A549 (cell line): ENCODE measurements at regions not wholly inside any gene's neighbourhood (a gene's known extent, or its start where the extent isn't known, plus 50 kb on each side); places are given as distances from the start of the nearest gene placed in this dataset.
"Not testable (repeated sequence)": the region's sequence is repeated elsewhere in the genome, so short reads cannot be mapped to it uniquely, and the experiment has no call there.

Source experiments
- ATAC-seq, 2 experiments: fragments of 200-7000 bp in 1 of 2; fragments of >200 bp in 1 of 2; cut with Nextera tagmentation in 1 of 2; cut with Tn5 transposase in 1 of 2; 3 replicates each; pipeline versions ENCODE4 v1.8.0 to v1.9.1; 2018 to 2020; ENCODE audit warnings: mild to moderate bottlenecking in 1 of 2, moderate library complexity in 1 of 2
- CTCF ChIA-PET: fragments of 300-600 bp; sonication (Branson Sonifier 250); formaldehyde crosslinking; extraction: SDS; loops from one replicate; lab custom pipeline; 2021; ENCODE audit warnings: antibody characterized with exemption, inconsistent platforms; lab: Yijun Ruan, JAX
- POLR2A ChIA-PET: fragments of 350-600 bp; formaldehyde crosslinking; extraction: SDS; loops from one replicate; lab custom pipeline; 2021; ENCODE audit warnings: antibody characterized with exemption, inconsistent platforms; lab: Yijun Ruan, JAX
- DNase-seq, 2 experiments: peaks; one replicate each; pipeline versions ENCODE4 v3.0.0 to v3.0.0-alpha.2; 2011 to 2016; ENCODE audit warnings: low read depth in 1 of 2, low spot score in 1 of 2
- FAIRE-seq: peaks from 2 replicates; lab custom pipeline; 2011; peaks lifted over from hg19 to GRCh38; lab: Jason Lieb, UNC
- H3K27ac ChIP-seq, 2 experiments: fragments of >200 bp; sonication (Bioruptor Twin); formaldehyde crosslinking; 3 replicates each; pipeline ENCODE4 v1.5.1; 2016 to 2017
- H3K4me1 ChIP-seq: fragments of >200 bp; sonication (Bioruptor Twin); formaldehyde crosslinking; 3 replicates; pipeline ENCODE4 v1.6.1; 2016
- H3K4me2 ChIP-seq: fragments of >200 bp; sonication (Bioruptor Twin); formaldehyde crosslinking; 3 replicates; pipeline ENCODE4 v1.6.1; 2016
- H3K4me3 ChIP-seq: fragments of >200 bp; sonication (Bioruptor Twin); formaldehyde crosslinking; 3 replicates; pipeline ENCODE4 v1.5.1; 2016
- H3K9me3 ChIP-seq: fragments of >200 bp; sonication (Bioruptor Twin); formaldehyde crosslinking; 3 replicates; pipeline ENCODE4 v1.6.1; 2016
- BHLHE40 ChIP-seq: IDR thresholded peaks from 2 replicates; pipeline ENCODE4 v1.6.1; 2012; ENCODE audit warnings: low read depth, low read length, inconsistent platforms
- CEBPB ChIP-seq, 2 experiments: fragments of >200 bp in 1 of 2; sonication (Bioruptor Twin) in 1 of 2; formaldehyde crosslinking in 1 of 2; IDR thresholded peaks; 2 replicates each; pipeline ENCODE4 v1.6.1; 2012 to 2016
- CHD2 ChIP-seq: fragments of 150-350 bp; IDR thresholded peaks from 2 replicates; pipeline ENCODE4 v1.6.1; 2014; ENCODE audit warnings: low read length; ENCODE audit not compliant: partially characterized antibody
- CHD4 ChIP-seq: fragments of 200-600 bp; sonication (generic); IDR thresholded peaks from 2 replicates; pipeline ENCODE4 v1.6.1; 2016; ENCODE audit warnings: antibody characterized with exemption, mild to moderate bottlenecking, borderline replicate concordance
- E2F6 ChIP-seq: IDR thresholded peaks from 2 replicates; pipeline ENCODE4 v1.6.1; 2012; ENCODE audit warnings: low read depth, borderline replicate concordance
- EP300 ChIP-seq, 2 experiments: fragments of >200 bp; sonication (Bioruptor Twin); formaldehyde crosslinking; IDR thresholded peaks; 2 replicates in 1 of 2; 3 replicates in 1 of 2; pipeline ENCODE4 v1.6.1; 2016 to 2017
- FOSL2 ChIP-seq, 2 experiments: fragments of 450-650 bp in 1 of 2; fragments of >200 bp in 1 of 2; sonication (Bioruptor Twin) in 1 of 2; formaldehyde crosslinking; IDR thresholded peaks; 2 replicates each; pipeline versions ENCODE4 v1.5.0 to v1.6.1; 2016 to 2020; ENCODE audit warnings: mild to moderate bottlenecking in 1 of 2, moderate library complexity in 1 of 2
- GATA3 ChIP-seq: IDR thresholded peaks from 2 replicates; pipeline ENCODE4 v1.6.1; 2012; ENCODE audit warnings: borderline replicate concordance
- HDAC2 ChIP-seq: fragments of 200-600 bp; sonication (generic); IDR thresholded peaks from 2 replicates; pipeline ENCODE4 v1.6.1; 2016
- HEYL ChIP-seq: fragments of 250-450 bp; sonication (Bioruptor Pico); IDR thresholded peaks from 2 replicates; pipeline ENCODE4 v1.8.0; 2021; ENCODE audit warnings: mild to moderate bottlenecking, moderate library complexity
- HMGXB4 ChIP-seq: fragments of 250-450 bp; sonication (Bioruptor Pico); IDR thresholded peaks from 2 replicates; pipeline ENCODE4 v1.5.0; 2021; ENCODE audit warnings: mild to moderate bottlenecking, moderate library complexity, borderline replicate concordance
- HOXB13 ChIP-seq: fragments of 250-450 bp; sonication (Bioruptor Pico); IDR thresholded peaks from 2 replicates; pipeline ENCODE4 v1.5.0; 2020; ENCODE audit warnings: low read depth, mild to moderate bottlenecking, moderate library complexity
- HOXB5 ChIP-seq: fragments of 250-450 bp; sonication (Bioruptor Pico); IDR thresholded peaks from 2 replicates; pipeline ENCODE4 v1.5.0; 2020; ENCODE audit warnings: mild to moderate bottlenecking, moderate library complexity
- JUN ChIP-seq, 2 experiments: fragments of >200 bp; sonication (Bioruptor Twin); formaldehyde crosslinking; IDR thresholded peaks; 2 replicates in 1 of 2; 3 replicates in 1 of 2; pipeline ENCODE4 v1.6.1; 2016 to 2017
- MAFK ChIP-seq: fragments of 450-650 bp; IDR thresholded peaks from 2 replicates; pipeline ENCODE4 v1.6.1; 2014; ENCODE audit not compliant: partially characterized antibody
- NPAS2 ChIP-seq: fragments of 250-450 bp; sonication (Bioruptor Pico); IDR thresholded peaks from 2 replicates; pipeline ENCODE4 v1.8.0; 2022; ENCODE audit warnings: mild to moderate bottlenecking, moderate library complexity, borderline replicate concordance
- POLR2A ChIP-seq: IDR thresholded peaks from 2 replicates; pipeline ENCODE4 v1.6.1; 2012; ENCODE audit warnings: mild to moderate bottlenecking, low read length
- RCOR1 ChIP-seq: fragments of 150-350 bp; IDR thresholded peaks from 2 replicates; pipeline ENCODE4 v1.6.1; 2014; ENCODE audit warnings: antibody characterized with exemption, low read length, low read depth
- TFCP2L1 ChIP-seq: fragments of 250-450 bp; sonication (Bioruptor Pico); IDR thresholded peaks from 2 replicates; pipeline ENCODE4 v1.5.0; 2021; ENCODE audit warnings: mild to moderate bottlenecking
- ZFP36 ChIP-seq: fragments of 450-650 bp; IDR thresholded peaks from 2 replicates; pipeline ENCODE4 v1.6.1; 2014; ENCODE audit warnings: borderline replicate concordance; ENCODE audit not compliant: partially characterized antibody
- ZNF302 ChIP-seq: fragments of 250-450 bp; sonication (Bioruptor Pico); IDR thresholded peaks from 2 replicates; pipeline ENCODE4 v1.9.0; 2021; ENCODE audit warnings: inconsistent platforms, mild to moderate bottlenecking, moderate library complexity
- ZSCAN20 ChIP-seq: fragments of 250-450 bp; sonication (Bioruptor Pico); IDR thresholded peaks from 2 replicates; pipeline ENCODE4 v1.8.0; 2022; ENCODE audit warnings: mild to moderate bottlenecking, moderate library complexity
- WGBS: methylation state at CpG from one replicate; pipeline ENCODE4 v1.1.6; 2017; ENCODE audit errors: missing lambda C conversion rate; 5-methylcytosine and 5-hydroxymethylcytosine counted together

GRCh38 chr2:76178610-76179009 is 467.9 kb upstream of the GCFC2 start:
- no peak overlapping the region for H3K4me2 ChIP-seq
- H3K9me3 ChIP-seq: 0 out of 3 replicates have a peak, but pooled peaks cover 2% of the 10 kb centered on the region
- DNase-seq (no peak), FAIRE-seq (no peak), ATAC-seq (no peak)
- TF ChIP-seq TFCP2L1 (no peak), MAFK (peak; percentile 41)
- no peaks in the 10 kb centered on the region for H3K4me1 ChIP-seq
- POLR2A ChIA-PET: no interaction called here
- CTCF ChIA-PET: no interaction called here
- no peak overlapping the region for H3K27ac ChIP-seq
- WGBS: 44% methylated on average over 1 of the region's 1 CpG
- H3K4me3 ChIP-seq: no peak overlapping the region

GRCh38 chr2:76175295-76175694 is 464.6 kb upstream of the GCFC2 start:
- Histone ChIP-seq H3K27ac (no peak overlapping the region), H3K4me3 (no peak overlapping the region), H3K9me3 (peaks cover 3% of the 10 kb centered on the region; the same call in 1 of the 3 replicates), H3K4me1 (no peaks in the 10 kb centered on the region), H3K4me2 (no peak overlapping the region)
- WGBS: 11% methylated on average over 3 of the region's 3 CpGs
- ATAC-seq (no peak), DNase-seq (no peak), FAIRE-seq (no peak)
- no peak for TF ChIP-seq HMGXB4
- no peak for TF ChIP-seq CHD2
- no peak for TF ChIP-seq ZFP36
- no peak for TF ChIP-seq BHLHE40
- POLR2A ChIA-PET: no interaction called here
- CTCF ChIA-PET: no interaction called here

GRCh38 chr2:76174505-76174904 is 463.8 kb upstream of the GCFC2 start:
- TF ChIP-seq GATA3 (no peak), HEYL (no peak), ZNF302 (CRISPR knock-in tag) (no peak), BHLHE40 (no peak), HOXB5 (CRISPR knock-in tag) (no peak), ZSCAN20 (CRISPR knock-in tag) (no peak), HDAC2 (no peak), JUN (IDR thresholded peaks at IDR 0.05) (no peak), CEBPB (IDR thresholded peaks at IDR 0.05) (no peak), CHD4 (no peak), EP300 (IDR thresholded peaks at IDR 0.05) (no peak), RCOR1 (no peak), NPAS2 (CRISPR knock-in tag) (no peak), FOSL2 (IDR thresholded peaks at IDR 0.05) (no peak), FOSL2 (CRISPR knock-in tag; IDR thresholded peaks at IDR 0.05) (no peak), POLR2A (no peak), E2F6 (no peak), HOXB13 (CRISPR knock-in tag) (no peak)
- no peak for ATAC-seq
- H3K9me3 ChIP-seq: peaks cover 3% of the 10 kb centered on the region; the same call in 1 of the 3 replicates
- no peak for DNase-seq
- 5% methylated on average over 2 of the region's 2 CpGs for WGBS
- H3K4me3 ChIP-seq: no peak overlapping the region
- H3K4me2 ChIP-seq: no peak overlapping the region
- no peak for FAIRE-seq
- ChIA-PET CTCF (no interaction called here), POLR2A (no interaction called here)
- no peak overlapping the region for H3K27ac ChIP-seq
- H3K4me1 ChIP-seq: no peaks in the 10 kb centered on the region

DNA sequence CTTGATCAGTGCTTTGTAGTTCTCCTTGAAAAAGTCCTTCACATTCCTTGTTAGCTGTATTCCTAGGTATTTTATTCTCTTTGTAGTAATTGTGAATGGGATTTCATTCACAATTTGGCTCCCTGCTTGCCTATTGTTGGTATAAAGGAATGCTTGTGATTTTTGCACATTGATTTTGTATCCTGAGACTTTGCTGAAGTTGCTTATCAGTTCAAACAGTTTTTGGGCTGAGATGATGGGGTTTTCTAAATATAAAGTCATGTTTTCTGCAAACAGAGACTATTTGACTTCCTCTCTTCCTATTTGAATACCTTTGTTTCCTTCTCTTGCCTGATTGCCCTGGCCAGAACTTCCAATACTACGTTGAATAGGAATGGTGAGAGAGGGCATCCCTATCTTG is 462.5 kb upstream of the GCFC2 start:
- CTCF ChIA-PET, FAIRE-seq, POLR2A ChIA-PET, H3K4me2 ChIP-seq, H3K27ac ChIP-seq, ATAC-seq, H3K4me1 ChIP-seq, H3K9me3 ChIP-seq, H3K4me3 ChIP-seq, DNase-seq: not testable (repeated sequence)
- WGBS: 0% methylated on average over 1 of the region's 1 CpG

DNA sequence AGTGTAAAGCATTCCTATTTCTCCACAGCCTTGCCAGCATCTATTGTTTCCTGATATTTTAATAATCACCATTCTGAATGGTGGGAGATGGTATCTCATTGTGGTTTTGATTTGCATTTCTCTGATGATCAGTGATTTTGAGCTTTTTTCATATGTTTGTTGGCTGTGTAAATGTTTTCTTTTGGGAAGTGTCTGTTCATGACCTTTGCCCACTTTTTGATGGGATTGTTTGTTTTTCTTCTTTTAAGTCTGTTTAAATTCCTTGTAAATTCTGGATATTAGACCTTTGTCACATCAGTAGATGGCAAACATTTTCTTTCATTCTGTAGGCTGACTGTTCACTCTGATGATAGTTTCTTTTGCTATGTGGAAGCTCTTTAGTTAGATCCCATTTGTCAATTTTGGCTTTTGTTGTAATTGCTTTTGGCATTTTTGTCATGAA is 461.5 kb upstream of the GCFC2 start:
- CTCF ChIA-PET: interaction anchor here (0.6 kb wide), 1 partner anchor 9 kb away, joined by 4 read pairs; no protein-coding TSS in a partner anchor
- FAIRE-seq, DNase-seq, POLR2A ChIA-PET, H3K4me3 ChIP-seq, H3K27ac ChIP-seq, ATAC-seq, H3K9me3 ChIP-seq, H3K4me2 ChIP-seq, H3K4me1 ChIP-seq: not testable (repeated sequence)
